CD4-positive, alpha-beta T cell treated with Interleukin-1 beta for 1 hour (primary cell): ENCODE measurements at regions not wholly inside any gene's neighbourhood (a gene's known extent, or its start where the extent isn't known, plus 50 kb on each side); places are given as distances from the start of the nearest gene placed in this dataset.

Experiments used
- DNase-seq, 2 donors: peaks; one replicate each; pipeline ENCODE4 v3.0.0-alpha.2; 2020 to 2022

- no peak for DNase-seq
These were observed 52.8 kb upstream of the MEIS1 start for GRCh38 chr2:66382091-66382490.

DNA sequence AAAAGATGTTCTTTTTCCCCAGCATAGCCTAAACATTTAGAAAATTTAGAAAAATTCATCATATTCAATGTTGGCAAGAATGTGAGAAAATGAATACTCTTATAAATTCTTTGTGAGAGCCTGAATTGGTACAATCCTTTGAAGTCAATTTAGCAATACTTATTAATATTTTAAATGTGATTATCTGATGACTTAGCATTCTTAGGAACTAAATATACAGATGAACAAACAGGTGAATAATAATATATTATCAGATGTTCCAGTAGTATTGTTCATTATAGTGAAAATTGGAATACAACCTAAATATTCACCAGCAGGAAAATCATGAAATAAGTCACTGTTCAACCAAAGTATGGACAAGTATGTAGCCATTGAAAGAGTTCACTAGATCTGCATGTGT lies 55.5 kb upstream of the MEIS1 start:
- DNase-seq, result no peak

- no peak for DNase-seq
These were observed 57.1 kb upstream of the MEIS1 start for GRCh38 chr2:66377832-66378231.

- DNase-seq, result no peak
These were observed 64.1 kb upstream of the MEIS1 start for GRCh38 chr2:66370824-66371223.

- no peak for DNase-seq
These were observed 68.3 kb upstream of the MEIS1 start for GRCh38 chr2:66366619-66367018.

DNA sequence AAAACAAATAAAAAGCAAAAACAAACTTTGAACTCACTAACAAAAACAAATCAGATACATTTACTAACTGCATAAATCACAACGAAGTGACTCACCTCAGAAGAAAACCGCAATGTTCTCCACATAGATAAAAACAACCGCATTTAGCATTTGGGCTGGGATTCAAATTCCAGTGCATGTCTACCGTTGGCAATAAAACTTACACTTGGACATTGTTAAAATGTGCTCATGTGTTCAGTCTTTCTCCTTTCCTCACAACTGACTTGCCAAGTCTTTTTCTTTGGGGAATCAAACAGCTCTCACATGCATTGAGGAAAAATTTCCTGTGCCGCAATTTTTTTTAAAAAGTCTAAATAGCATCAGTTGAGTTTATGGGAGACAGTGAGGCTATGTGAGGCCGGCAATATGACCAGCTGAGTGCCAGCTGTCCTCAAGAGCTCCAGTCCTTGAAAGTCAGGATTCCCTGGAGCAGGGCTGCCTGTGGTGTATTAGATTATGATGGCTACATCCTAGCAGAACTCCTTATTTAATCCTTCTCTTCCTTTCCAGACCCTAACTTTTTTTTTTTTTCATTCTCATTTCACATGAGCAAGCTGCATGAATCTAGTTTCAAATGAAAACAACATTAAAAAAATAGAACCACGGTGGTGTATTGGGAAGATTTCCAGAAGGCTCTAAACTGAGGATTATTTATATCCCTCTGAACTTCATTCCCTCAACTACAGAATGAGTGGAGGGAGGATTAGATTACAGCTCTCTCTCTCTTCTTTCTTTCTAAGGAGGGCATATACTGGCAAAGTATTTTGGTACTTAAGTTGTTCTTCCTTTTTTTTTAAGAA lies 70.2 kb upstream of the MEIS1 start:
- no peak for DNase-seq

GRCh38 chr2:66362701-66363100 lies 72.2 kb upstream of the MEIS1 start:
- no peak for DNase-seq

DNA sequence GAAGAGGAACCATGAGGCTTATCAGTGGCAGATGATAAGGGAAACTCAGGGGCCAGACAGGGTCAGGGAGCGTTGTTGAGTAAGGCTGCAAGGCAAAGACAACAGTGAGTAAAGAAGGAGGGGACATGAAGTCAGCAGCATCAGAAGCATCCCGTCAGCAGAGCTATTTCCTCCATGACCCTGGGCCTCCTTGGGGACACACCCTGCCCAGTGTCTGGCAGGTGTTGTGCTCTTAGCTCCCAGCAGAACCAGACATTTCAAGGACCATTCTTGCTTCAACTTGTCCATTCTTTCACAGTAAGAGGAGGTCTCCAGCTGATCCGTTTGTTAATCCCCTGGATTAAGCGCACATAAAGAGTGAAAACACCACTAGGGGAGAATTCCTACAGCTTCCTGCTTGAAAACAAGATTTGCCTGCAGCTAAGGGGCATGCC lies 88.7 kb upstream of the MEIS1 start:
- DNase-seq, result no peak

GRCh38 chr2:66344087-66344663 lies 90.8 kb upstream of the MEIS1 start:
- DNase-seq, result no peak

DNA sequence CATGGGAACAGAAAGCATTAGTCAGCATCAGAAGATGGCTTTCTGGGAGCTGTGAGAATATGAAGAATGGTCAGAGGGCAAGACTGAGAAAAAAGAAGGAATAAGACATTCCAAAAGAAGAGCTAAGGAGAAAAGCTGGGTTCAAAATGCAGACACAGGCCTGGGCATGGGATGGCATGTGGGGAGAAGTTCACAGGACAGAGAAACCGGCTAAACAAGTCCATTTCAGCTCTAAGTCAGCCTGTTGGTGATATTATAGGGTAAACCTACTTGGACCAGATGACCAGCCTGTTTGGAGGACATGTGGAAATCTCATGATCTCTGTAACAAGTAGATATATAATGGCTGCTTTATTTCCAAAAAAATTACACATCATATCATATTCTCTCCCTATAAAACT lies 91.7 kb upstream of the MEIS1 start:
- DNase-seq, result no peak

DNA sequence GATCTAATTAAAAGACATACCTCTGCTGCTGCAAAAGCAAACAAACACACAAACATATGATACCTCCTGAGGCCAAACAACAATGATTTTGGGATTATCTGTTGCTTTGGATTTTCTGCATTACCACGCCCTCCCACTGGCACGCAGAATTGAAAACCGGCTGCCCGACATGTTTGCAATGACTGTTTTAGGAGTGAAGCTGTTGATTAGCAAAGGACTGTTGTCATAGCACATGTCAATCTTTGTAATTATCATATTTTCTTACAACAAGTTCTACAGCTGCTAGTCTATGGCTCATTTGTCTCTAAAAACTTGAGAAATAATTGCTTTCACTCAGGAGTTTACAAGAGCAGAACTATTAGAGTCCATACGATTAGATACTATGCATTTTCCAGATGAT lies 94.4 kb upstream of the MEIS1 start:
- DNase-seq, result no peak

GRCh38 chr2:66334237-66335029 lies 100.5 kb upstream of the MEIS1 start:
- no peak for DNase-seq

GRCh38 chr2:66331176-66331575 lies 103.7 kb upstream of the MEIS1 start:
- DNase-seq, result no peak

- no peak for DNase-seq
These were observed 105.8 kb upstream of the MEIS1 start for GRCh38 chr2:66329081-66329605.

GRCh38 chr2:66327066-66327740 lies 107.7 kb upstream of the MEIS1 start:
- DNase-seq, result no peak

GRCh38 chr2:66324909-66325528 lies 109.9 kb upstream of the MEIS1 start:
- no peak for DNase-seq

DNA sequence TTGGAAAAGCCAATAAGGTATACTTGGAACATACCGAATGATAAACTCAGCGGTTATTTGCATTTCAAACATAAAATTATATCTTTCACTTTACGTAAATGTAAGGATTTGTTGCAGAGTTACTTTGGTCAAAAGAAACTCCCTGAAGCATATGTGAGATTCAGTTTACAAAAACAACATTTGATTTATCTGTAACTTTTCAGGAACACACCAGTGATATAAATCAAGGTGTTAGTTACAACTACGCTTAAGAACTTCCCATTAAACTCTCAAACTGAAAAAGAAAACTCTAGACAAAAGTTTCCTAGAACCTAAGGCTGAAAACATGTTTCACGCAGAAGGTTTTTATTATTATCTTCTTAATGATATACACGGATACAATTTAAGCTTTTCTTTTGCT lies 110.6 kb upstream of the MEIS1 start:
- no peak for DNase-seq

DNA sequence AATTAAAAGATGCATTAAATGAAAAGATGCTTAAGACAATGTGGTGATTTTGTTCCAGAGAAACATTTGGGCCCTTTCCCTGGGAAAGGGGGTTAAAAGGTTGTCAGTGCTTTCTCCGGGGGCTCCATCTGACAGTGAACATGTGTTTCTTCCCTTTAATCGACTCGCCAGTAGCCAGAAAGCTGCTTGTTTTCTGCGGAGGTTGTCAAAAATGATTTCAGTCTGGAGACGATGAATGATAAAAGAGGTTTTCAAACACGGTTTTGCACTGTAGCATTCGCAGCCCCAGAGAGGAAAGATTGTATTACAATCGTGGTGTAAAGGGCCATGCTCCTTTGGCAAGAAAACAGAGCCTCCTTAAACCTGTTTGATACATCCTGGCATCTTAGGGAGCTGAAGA lies 111.5 kb upstream of the MEIS1 start:
- no peak for DNase-seq

GRCh38 chr2:66322506-66323260 lies 112.2 kb upstream of the MEIS1 start:
- DNase-seq, result no peak

- DNase-seq, result no peak
These were observed 116.8 kb upstream of the MEIS1 start for GRCh38 chr2:66318009-66318561.

DNA sequence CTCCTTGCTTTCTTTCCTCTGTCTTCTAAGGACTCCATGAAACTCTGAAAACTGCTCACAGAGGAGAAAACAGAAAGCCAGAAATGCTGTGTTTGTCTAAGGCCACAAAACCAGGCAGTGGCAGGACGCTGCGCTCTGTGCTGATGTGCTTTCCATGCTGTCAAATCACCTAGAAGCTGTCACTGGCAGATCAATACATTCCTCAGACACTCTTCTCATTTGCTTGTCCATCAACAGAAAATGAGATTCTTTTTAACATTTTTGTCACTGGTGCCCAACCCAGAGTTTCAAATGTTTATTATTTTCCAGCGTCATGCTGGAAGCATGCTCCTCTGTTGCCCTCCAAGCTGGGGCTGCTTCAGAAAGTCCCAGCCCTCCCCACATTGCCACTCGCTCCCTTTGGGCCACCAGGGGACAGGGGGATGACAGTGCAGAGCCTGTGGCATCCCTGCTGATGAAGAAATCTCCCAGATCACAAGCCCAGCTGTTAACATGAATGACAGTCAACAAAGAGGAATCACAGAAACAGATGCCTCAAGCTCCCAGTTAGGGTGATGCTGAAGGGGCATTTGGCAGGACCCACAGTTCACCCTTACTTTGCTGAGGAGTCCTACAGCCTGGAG lies 117.5 kb upstream of the MEIS1 start:
- DNase-seq, result no peak
